SIG-M5 treated with dmso at 0.1 percent for 504 hours (cell line): ENCODE measurements at regions not wholly inside any gene's neighbourhood (a gene's known extent, or its start where the extent isn't known, plus 50 kb on each side); places are given as distances from the start of the nearest gene placed in this dataset.

ENCODE experiments used
- DNase-seq: peaks from one replicate; lab custom pipeline; 2025; ENCODE audit not compliant: unreplicated experiment; lab: John Stamatoyannopoulos, UW

DNA sequence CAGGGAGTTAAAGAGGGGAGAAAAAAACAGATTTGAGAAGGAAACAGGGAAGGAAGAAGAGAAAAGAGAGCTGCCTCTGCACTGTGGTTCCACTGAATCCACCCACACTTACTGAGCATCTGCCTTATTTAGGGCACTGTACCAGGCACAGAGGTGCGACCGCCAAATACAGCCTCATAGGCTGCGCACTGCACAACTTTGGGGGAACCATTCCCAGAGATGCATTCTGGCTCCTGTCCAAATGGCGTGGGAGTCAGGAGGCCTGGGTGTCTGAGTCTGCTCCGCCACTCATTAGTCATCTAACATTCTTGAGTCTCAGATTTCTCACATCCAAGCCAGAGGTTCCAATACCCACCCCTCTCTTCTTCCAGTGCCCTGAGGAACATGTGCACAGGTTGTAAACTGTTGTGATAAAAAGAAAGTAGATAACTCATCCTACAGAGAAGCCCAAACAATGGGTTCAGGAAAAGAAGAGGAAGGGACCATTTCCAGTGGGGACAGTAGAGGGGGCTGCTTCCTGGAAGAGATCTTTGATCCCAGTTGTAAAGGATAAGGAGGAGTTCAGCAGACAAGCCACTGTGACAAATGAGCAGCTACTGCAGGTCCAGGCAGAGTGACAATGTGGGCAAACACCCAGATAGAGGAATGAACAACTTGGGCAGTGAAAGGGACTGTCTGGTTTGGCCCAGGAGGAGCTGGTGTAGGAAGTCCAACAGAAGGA lies 254.6 kb downstream of the UACA start:
- DNase-seq, result peak; percentile 35

DNA sequence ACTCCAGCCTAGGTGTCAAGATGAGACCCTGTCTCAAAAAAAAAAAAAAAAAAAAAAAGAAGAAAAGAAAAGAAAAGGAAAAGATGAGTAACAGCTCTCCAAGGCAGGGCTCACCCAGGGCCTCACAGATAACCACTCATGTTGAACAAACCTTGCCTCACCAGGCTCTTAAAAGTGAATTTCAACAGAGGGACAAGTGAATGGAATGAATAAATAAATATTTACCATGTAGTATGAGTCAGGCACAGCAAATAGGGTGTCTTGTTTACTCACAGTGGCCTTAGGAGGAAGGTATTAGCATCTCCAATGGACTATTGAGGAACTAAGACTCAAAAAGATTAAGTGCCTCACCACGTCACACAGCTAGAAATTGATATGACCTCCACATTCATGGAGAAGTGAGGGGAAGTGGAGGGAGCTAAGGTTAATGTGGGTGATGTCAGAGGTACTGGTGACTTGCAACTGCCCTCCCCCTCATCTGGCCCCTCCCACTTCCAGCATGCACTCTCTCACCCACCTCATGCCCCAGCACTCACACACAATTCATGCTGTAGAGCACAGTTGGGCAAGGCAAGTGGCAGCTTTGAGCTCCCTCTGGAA lies 255.5 kb downstream of the UACA start:
- peak; percentile 78 for DNase-seq

DNA sequence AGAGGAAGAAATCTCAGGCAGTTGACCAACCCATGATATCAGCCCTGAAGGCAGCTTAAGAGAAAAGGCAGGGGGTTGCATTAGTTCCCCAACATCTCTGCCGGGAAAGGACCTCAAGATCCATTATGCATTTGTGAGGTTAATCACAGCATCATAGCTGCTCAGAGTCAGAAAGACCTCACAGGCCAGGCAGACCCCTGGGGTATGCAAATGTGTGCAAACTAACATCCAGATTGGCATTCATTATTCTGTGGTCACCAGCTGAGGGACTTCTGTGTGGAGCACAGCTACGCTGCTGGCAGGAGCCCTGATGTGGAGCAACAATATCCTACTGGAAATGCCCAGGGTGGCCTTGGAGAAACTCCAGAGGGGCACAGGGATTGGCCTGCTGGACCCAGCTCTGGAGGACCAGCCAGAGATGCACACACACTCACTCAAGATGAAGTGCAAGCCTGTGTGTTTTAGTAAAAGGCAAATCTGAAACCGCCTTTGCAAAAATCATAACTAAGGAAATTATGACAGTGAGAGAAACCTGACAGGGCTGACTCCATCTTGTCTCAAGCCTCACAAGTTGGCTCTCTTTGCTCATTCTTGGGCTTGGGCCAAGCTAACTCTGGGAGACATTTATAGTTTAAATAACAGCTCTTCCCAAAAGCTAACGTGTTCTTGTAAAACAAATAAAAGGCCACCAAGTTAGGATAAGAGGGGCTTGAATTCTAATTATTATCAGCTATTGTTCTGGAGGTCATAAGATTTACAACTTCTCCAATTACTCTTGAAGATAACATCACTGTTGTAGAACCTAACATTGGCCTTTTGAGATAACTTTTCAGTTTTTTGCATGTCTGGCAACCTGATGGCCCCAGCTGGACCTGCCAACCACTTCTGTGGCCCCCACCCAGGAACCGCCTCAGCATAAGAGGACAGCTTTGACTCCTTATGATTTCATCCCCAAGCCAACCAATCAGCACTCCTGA lies 257.1 kb downstream of the UACA start:
- DNase-seq, result no peak

DNA sequence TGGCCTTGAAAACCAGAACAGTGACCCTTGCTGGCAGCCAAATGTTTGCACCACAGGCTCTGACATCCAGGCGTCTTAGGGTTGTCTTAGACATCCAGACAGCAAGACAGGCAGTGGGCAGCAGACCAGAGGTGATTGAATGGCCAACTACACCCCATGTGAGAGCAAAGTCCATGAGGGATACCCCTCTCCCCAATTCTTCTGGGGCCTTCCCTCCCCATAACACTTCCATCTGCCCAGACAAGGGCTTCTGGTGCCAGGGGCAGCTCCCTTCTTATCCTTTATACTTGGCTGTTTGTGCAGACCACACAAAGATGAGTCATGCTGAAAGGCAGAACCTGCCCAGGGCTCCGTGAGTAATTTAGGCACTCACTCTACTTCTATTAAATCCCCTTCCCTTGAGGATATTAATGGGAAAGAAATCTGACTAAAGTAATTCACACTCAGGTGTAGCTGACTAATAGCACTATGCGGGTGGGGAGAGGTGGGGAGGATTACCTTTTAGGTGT lies 257.9 kb downstream of the UACA start:
- peak; percentile 49 for DNase-seq

DNA sequence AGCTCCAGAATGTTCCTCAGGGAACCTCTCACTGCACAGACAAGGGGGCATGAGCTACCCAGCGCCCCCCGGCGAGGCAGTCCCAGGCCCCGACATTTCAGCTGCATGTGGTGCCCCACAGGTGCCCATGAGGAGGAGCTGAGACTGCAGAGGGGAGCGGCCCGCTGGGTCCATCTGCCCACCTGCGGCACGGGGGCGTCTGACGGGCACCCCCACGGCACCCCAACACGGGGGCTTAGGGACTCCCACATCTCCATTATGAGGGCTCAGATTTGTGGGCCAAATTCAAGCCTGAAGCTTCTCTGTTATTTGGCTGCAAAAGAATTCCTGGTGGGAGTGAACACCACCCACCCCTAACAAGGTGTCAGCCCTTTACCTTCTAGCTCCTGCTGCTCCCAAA lies 258.4 kb downstream of the UACA start:
- DNase-seq, result no peak

DNA sequence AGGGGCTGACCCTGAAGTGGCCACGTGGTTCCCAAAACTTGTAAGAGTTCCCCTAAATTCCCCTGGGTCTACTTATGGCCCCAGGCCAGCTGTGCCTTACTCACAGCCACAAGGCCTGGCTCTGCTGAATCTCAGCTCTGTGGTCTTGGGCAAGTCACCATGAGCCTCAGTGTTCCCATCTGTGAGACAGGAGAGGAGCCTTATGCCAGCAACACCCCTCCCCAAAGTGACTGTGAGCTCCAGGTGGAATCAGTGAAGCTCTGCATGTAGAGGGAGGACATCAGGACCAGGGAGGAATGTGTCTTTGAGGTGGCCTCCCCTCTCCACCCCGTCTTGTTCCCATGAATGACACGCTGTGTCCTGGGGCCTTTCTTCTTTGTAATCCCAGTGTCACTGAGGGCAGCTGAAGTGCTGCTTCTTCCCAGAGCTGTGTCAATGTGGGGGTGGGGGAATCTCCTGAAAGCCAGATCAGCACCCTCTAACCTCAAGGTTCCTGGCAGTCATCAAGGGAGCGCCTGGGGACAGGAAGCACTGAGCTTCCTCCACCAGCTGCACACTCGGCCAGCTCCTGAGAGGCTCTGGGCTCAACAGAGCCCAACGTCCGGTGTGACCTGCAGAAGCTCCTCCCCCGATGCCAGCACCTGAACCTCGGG lies 258.9 kb downstream of the UACA start:
- no peak for DNase-seq

DNA sequence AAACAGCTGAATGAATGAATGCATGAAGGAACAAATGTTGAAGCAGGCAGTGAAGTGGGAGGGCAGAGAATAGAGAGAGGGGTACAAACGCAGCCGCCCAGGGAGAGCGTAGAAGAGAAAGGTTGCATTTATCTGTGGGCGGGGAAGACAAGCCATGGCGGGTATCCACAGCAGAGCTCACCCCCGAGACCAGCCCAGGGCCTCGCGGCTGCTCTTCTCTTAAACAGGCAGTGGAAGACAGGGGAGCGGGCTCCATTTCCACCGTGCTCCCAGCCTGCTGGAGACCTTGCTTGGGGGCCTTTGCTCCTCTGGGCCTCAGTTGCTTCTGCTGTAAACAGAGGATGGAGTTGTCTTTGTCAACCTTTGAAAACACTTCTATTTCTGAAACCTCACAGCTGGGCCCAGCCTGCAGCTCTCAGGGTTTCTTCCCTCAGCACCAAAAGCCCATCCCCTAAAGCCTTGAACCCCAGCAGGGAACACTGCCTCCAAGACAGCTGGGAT lies 259.5 kb downstream of the UACA start:
- no peak for DNase-seq

DNA sequence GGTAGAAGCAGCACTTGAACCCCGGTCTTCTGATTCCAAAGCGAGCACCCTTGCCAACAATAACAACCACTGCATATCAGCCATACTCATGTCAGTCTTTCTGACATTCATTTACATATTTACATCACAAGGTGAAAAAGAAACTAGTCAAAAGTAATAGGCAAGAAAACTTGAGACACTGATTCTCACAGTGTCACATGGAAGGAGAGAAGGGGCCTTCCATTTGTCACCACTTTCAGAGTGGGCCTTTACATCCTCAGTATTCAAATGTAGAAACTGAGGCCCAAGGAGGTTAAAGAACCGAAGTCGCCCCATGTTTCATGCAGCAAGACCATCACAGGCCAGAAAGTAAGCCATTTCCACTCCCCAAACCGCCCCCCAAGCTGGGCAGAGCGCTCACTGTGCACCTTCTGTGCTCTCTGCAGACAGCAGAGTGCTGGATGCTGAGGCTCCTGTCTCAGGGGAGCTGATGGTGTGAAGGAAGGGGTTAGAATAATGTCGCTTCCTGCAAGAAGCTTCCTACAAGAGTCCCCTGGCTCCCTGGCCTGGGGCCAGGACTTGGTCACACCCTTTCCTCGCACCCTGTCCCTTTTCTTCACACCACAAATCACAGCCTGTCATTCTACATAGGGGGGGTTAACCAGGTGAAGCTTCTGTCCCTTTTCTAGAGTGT lies 260.1 kb downstream of the UACA start:
- DNase-seq, result no peak

DNA sequence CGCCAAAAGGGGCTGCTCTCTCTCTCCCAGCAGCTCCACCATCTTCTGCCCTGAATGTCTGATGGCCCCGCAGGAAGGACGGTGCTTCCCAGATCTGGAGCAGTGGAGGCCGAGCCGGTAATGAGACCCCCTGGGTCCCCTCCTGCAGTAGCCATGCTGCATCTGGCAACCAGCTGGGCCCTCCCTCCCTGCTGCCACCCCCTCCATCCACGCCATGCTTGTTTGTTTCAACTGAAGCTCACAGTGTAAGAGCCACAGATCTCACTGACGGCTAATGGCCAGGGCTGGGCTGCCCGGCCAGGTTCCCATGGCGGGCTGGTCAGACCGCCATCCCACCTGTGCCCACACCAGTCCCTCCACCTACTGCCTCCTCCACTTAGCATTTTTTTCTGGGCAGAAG lies 260.8 kb downstream of the UACA start:
- DNase-seq, result no peak

DNA sequence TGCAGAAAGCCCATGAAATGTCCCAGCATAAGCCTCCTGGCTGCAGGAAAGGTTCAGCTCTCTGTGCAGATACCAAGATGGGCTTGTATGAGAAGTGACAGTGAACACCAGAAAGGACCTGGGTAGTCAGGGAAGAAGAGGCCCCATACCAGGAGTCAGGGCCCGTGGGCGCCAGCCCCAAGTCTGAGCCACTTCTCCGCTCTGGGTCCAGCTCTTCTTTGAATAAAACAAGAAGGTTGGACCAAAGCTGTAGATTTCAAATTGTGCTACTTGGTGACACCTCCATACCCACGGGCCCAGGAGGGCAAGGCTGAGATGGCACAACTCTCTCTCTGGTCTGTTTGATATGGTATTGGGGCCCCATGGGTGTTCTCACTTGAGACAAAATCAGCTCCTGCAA lies 261.5 kb downstream of the UACA start:
- no peak for DNase-seq

DNA sequence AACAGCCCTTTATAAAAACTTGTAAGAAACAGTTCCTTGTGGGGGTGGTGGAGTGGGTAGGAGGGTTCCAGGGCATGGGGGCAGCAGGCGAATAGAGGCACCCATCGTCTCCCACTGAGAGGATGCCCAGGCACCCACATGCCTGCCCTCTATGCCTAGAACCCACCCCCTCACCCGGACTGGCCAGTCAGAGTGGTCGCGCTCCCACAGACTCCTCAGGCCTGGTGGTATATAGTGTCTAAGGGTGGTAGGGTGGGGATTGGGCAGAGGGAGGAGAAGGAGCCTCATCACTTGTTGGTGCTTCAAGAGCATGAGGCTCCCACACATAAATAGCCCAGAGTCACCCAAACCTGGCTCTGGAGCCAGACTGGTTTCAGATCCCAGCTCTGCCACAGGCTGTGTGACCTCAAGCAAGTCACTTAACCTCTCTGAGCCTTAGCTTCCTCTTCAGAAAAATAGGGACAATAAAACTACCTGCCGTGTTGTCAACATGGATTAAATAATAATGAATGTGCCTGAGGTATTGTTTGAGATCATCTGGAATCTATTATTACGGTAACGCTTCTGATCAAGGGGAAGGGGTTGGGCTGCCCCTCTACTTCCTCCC lies 262.1 kb downstream of the UACA start:
- no peak for DNase-seq

DNA sequence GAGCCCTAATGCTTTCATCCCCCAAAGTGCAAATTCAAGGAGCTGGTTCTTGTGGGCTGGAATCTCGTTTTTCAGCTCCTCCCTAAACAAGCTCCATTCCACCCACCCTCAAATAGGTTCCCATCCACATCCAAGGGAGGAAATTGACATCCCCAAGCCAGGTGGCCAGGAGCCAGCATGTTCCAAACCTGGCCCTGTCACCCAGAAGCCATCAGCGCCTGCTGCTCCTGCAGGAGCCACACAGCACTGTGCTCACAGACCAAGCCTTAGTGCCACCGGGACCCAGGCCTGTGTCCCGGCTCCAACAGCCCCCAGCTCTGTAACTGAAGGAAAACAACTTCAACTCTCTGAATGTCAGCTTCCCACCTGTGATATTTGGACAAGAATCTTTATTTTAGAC lies 263.6 kb downstream of the UACA start:
- no peak for DNase-seq

DNA sequence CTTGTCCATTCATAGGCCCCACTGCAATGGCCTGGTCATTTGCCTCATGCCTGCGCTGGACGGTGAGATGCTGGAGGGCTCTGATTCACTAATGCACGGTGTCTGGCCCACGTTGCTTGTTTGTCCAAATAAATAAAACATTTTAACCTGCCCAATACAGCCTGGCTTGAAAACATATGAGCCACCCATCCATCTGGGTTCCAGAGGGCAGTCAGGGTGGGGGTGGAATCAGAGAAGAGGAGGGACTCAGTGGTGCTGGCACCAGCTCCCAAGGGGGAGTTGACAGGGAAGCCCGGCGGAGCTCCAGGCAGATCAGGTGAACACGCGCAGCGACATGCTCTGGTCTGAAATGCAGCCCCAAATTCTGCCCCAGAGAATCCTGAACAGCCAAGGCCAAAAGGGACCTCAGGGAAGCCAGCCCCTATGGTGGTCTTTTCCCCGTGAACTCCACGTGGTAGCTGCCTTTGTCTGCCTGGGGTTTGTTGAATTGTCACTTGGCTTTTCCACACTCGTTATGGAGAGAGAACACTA lies 265.2 kb downstream of the UACA start:
- DNase-seq, result no peak

DNA sequence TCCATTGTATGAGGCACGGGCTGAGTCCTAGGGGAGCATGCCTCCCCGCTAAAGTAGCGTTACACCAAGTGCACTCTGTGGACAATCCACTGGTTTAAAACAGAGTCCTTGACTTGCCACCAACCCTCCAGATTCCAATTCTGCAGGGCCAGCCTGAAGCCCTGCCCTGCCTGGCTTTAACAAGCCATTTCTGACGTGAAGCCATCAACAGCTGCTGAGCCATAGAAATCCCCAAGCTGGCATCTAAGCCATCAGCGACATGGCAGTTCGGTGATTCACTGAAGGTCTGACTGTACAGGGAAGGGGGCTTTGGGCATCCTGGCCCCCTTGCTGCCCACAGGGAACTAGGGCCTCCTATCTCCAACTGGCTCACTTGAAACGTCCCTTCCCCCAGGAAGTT lies 265.7 kb downstream of the UACA start:
- DNase-seq, result no peak

DNA sequence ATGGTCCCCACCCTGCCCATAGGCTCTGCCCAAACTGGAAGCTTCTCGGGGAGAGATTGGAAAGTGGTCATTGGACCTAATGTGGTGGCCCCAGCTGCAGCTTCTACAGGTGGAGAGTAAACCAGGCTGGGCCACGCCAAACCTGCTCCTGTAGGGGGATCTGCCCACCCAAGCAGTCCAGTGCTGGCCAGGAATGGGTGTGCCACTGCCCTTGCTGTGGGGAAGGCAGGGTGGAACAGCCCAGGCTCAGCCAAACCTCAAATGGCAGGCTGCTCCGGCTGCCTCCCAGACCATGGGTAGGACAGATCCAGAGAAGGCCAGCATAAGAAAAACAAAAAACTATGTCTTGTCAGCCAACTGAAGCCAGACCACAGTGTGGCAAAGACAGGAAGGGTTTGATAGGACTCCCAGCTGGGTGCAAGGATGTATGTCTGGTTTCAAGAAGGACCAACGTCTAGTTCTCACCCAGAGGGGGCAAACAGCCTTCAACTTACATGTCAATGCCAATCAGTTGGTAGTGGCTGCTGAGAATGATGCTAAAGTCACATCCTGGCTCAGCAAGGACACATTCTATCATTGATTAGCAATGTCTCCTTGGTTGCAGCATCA lies 267.3 kb downstream of the UACA start:
- no peak for DNase-seq

DNA sequence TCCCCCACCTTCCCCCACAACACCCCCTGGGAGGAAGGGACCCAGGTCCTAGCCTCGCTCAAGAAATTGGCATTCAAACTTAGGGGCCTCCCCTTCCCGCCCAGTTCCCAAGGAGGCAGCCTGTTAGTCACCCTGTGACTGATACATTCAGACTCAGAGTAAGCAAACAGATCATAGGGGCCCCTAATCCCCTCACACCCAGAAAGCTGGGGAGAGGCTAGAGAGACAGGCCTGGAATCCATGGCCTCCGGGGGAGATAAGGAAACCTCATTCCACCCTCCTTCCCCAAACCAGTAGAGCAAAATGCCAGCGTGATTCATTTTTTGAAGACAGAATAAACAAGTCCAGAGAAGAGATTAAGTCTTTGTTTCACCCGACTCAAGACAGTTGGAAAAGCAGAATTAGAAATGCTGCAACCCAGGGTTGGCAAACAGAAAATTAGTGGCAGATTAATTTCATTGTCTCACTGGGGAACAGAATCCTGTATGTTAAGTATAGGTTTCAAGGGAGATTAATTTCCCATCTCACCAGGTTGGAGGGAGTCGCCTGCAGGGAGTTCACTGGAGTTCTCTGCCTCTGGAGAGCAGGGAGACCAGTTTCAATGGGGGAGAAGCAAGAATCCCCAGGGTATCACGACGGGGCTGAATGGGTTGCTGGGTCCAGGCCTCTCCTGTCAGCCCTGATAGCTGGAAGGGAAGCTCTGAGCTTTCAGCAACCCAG lies 268.3 kb downstream of the UACA start:
- peak; percentile 10 for DNase-seq

DNA sequence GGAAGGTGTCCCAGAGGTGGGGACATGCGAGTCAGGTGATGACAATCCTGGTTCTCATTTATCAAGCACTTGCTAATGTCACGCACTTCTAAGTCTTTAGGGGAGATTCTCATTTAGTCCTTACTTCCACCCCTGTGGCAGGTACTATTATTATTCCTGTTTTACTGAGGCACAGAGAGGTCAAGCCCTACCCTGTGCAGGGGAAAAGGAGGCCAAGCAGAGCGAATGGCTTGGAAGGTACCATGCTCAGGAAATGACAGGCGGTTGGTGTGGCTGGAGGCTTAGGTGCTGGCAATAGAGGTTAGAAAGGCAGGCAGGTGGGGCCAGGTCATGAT lies 268.9 kb downstream of the UACA start:
- DNase-seq, result no peak

DNA sequence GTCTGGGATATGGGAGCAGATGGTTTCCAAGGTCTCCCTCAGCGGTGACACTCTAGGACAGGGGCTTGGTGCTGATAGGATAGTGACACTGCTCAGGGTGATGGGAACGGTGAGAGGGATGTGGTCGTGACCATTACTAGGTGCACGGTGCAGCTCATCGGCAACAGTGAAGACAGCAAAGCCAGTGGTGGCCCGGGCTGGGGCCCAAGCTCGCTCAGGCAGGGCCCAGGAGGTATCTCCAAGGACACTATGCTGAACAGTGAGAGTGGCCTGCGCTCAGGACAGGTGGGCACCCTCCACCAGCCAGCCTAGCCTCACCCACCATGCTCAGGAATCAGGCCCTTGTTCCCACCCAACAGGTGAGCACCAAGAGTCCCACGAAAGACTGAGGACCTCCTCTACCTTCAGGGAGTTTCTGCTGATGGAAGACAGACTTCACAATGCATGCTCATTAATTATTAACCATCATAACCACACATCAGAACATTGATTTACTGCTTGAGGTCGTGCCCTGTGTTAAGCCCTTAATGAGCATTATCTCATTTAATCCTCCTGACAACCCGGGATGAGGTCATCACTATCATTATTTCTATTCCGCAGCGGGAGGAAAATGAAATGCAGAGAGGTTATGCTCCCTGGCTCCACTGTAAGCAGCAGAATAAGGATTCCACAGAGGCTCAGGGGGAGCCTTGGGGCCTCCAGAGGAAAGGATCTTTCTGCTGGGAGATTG lies 269.4 kb downstream of the UACA start:
- DNase-seq, result no peak
